ENCODE measurements at regions not wholly inside any gene's neighbourhood (a gene's known extent, or its start where the extent isn't known, plus 50 kb on each side); places are given as distances from the start of the nearest gene placed in this dataset.

GRCh38 chr6:40326714-40327421, 260.3 kb downstream of the LRFN2 start:
- TF ChIP-seq YY1 (IDR thresholded peaks at IDR 0.05): no peak
- no peak for TF ChIP-seq CTCF (IDR thresholded peaks at IDR 0.05; ENCODE audit: low read depth, low read length, missing input control)
- TF ChIP-seq RAD21 (IDR thresholded peaks at IDR 0.05): no peak
- TF ChIP-seq EGR1 (IDR thresholded peaks at IDR 0.05; ENCODE audit: low read depth in 2 of 2): no peak
- TF ChIP-seq NR2F2 (IDR thresholded peaks at IDR 0.05): no peak
- no peak for TF ChIP-seq SP1 (IDR thresholded peaks at IDR 0.05)
- TF ChIP-seq REST (IDR thresholded peaks at IDR 0.05): no peak
- TF ChIP-seq TAF1 (conservative IDR thresholded peaks at IDR 0.05): no peak
- TF ChIP-seq JUND (IDR thresholded peaks at IDR 0.05): no peak
- no peak for TF ChIP-seq RXRA (IDR thresholded peaks at IDR 0.05)
